GM12801 (cell line): ENCODE measurements at regions not wholly inside any gene's neighbourhood (a gene's known extent, or its start where the extent isn't known, plus 50 kb on each side); places are given as distances from the start of the nearest gene placed in this dataset.

ENCODE experiments used
- CTCF ChIP-seq: IDR thresholded peaks from one replicate; pipeline ENCODE4 v1.5.1; 2011; ENCODE audit warnings: control low read depth; ENCODE audit not compliant: insufficient read length; ENCODE audit errors: extremely low read depth

- no peak for TF ChIP-seq CTCF
Observed at GRCh38 chr5:61999371-61999770, 306.6 kb upstream of the KIF2A start.

GRCh38 chr5:62000646-62001045, 305.4 kb upstream of the KIF2A start:
- TF ChIP-seq CTCF: no peak

- no peak for TF ChIP-seq CTCF
Observed at GRCh38 chr5:62001640-62002039, 304.4 kb upstream of the KIF2A start.

- no peak for TF ChIP-seq CTCF
Observed at GRCh38 chr5:62002436-62002835, 303.6 kb upstream of the KIF2A start.

GRCh38 chr5:62005551-62005950, 300.5 kb upstream of the KIF2A start:
- TF ChIP-seq CTCF: no peak

GRCh38 chr5:62007457-62007856, 298.5 kb upstream of the KIF2A start:
- TF ChIP-seq CTCF: no peak

- no peak for TF ChIP-seq CTCF
Observed at GRCh38 chr5:62011089-62011664, 294.8 kb upstream of the KIF2A start.

GRCh38 chr5:62017092-62017491, 288.9 kb upstream of the KIF2A start:
- no peak for TF ChIP-seq CTCF
